GM19395 (cell line): ENCODE measurements at regions not wholly inside any gene's neighbourhood (a gene's known extent, or its start where the extent isn't known, plus 50 kb on each side); places are given as distances from the start of the nearest gene placed in this dataset.

Experiments
- ATAC-seq: cut with Tn5 transposase; IDR thresholded peaks from one replicate; pipeline ENCODE4 v1.9.1; 2021; ENCODE audit warnings: mild to moderate bottlenecking, moderate library complexity; ENCODE audit not compliant: unreplicated experiment

DNA sequence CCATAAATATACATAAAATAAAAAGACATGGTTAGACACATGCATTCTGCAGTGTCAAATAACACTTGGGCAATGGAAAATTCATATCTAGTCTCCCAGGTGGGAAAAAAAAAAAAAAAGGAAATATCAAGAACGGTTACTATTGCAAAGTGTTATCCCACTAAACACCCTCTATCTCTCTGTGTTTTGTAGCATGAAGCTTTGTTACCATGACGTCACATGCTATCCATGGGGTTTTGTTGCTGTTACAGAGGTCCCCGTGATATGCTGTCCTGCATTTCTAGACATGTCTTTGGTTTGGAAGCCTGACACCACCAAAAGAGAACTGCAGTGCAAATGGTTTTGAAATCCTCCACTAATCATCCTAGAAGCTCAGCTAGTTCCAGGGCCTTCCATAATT is 50.7 kb upstream of the TLR3 start:
- ATAC-seq = no peak

DNA sequence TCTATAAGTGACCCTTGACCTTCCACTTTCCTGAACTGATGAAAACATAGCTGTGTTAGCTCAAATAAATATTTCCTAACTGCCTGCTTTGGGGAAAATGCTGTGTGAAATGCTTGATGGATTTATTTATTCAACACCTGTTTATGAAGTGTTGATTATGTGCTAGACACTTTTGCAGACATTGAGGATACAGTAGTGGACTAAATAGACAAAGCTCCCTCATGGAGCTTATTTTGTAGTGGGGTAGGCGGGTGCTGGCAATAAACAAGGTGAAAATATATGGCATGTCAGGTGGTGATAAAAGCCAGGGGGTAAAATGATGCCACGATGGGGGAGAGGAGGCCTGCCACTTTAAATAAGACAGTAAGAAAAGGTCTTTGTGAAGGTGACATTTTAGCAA is 50.2 kb upstream of the TLR3 start:
- no peak for ATAC-seq
